DND-41 (cell line): ENCODE measurements at regions not wholly inside any gene's neighbourhood (a gene's known extent, or its start where the extent isn't known, plus 50 kb on each side); places are given as distances from the start of the nearest gene placed in this dataset.

Experiments used
- ATAC-seq: fragments of 200-7000 bp; cut with Tn5 transposase; 3 replicates; pipeline ENCODE4 v1.9.1; 2021; ENCODE audit warnings: low read depth; ENCODE audit not compliant: insufficient read depth
- DNase-seq: peaks from one replicate; pipeline ENCODE4 v3.0.0-alpha.2; 2020
- H2AFZ ChIP-seq: 2 replicates; pipeline ENCODE4 v1.6.0; 2012; ENCODE audit warnings: low read depth, low read length
- H3K27ac ChIP-seq: 2 replicates; pipeline ENCODE4 v1.5.1; 2012; ENCODE audit warnings: low read length, inconsistent platforms
- H3K27me3 ChIP-seq: fragments of 200-600 bp; sonication (generic); 2 replicates; pipeline ENCODE4 v1.6.0; 2012; ENCODE audit warnings: low read length, mild to moderate bottlenecking, inconsistent platforms; ENCODE audit not compliant: insufficient read depth, poor library complexity
- H3K36me3 ChIP-seq: 2 replicates; pipeline ENCODE4 v1.5.1; 2012; ENCODE audit warnings: low read length, inconsistent platforms; ENCODE audit not compliant: insufficient read depth
- H3K4me1 ChIP-seq: 2 replicates; pipeline ENCODE4 v1.5.1; 2012; ENCODE audit warnings: mild to moderate bottlenecking, low read length; ENCODE audit not compliant: insufficient read depth
- H3K4me2 ChIP-seq: 2 replicates; pipeline ENCODE4 v1.6.0; 2012; ENCODE audit warnings: mild to moderate bottlenecking, moderate library complexity, low read length, inconsistent platforms; ENCODE audit not compliant: insufficient read depth
- H3K4me3 ChIP-seq, 2 experiments: fragments of 200-600 bp in 1 of 2; shearing (Covaris generic) in 1 of 2; 2 replicates each; pipeline ENCODE4 v1.5.1; 2012 to 2016; ENCODE audit warnings: inconsistent platforms in 2 of 2, low read length in 2 of 2, mild to moderate bottlenecking in 2 of 2, low read depth in 1 of 2, moderate library complexity in 1 of 2
- H3K79me2 ChIP-seq: 2 replicates; pipeline ENCODE4 v1.6.0; 2012; ENCODE audit warnings: low read length, inconsistent platforms; ENCODE audit not compliant: insufficient read depth
- H3K9ac ChIP-seq: 2 replicates; pipeline ENCODE4 v1.6.0; 2012; ENCODE audit warnings: low read depth, mild to moderate bottlenecking, inconsistent platforms, low read length, moderate library complexity
- H3K9me3 ChIP-seq: 2 replicates; pipeline ENCODE4 v1.5.1; 2012; ENCODE audit warnings: low read length, moderate library complexity, mild to moderate bottlenecking, inconsistent platforms; ENCODE audit not compliant: insufficient read depth, severe bottlenecking
- H4K20me1 ChIP-seq: 2 replicates; pipeline ENCODE4 v1.6.0; 2012; ENCODE audit warnings: low read length; ENCODE audit not compliant: insufficient read depth
- EZH2 ChIP-seq: IDR thresholded peaks from 3 replicates; pipeline ENCODE4 v1.6.1; 2012; ENCODE audit warnings: borderline replicate concordance, low read depth, mild to moderate bottlenecking, moderate library complexity, low read length, inconsistent platforms; ENCODE audit not compliant: severe bottlenecking
- TF ChIP-seq, protein P1 (sequence below): IDR thresholded peaks from 2 replicates; pipeline ENCODE4 v1.5.1; 2012; ENCODE audit warnings: borderline replicate concordance, low read length, moderate library complexity, mild to moderate bottlenecking; ENCODE audit not compliant: poor library complexity, severe bottlenecking; ENCODE audit errors: extremely low read depth

DNA sequence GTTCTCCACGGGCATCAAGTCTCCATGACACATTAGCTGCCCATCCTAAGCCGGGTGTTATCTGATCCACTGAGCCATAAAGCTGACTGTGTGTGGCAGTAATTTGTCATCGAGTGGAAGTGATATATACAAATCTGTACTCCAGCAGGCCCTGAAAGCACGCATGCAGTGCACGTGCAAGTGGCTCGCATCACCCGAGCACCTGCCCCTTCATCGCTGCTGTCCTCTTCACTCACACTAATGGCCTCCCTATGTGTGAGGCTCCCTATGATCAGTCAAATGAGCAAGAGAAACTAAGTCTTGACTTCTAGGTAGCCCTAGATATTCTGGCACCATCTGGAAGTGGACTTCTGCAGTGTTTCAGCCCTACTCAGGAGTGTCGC is 248.6 kb downstream of the MATN1 start:
- no peak for DNase-seq
- Histone ChIP-seq H3K27ac (no peak overlapping the region), H3K9me3 (no peaks in the 10 kb centered on the region), H4K20me1 (no peaks in the 10 kb centered on the region), H3K4me2 (no peak overlapping the region), H3K4me1 (no peaks in the 10 kb centered on the region), H2AFZ (no peak overlapping the region), H3K36me3 (no peaks in the 10 kb centered on the region), H3K9ac (no peak overlapping the region), H3K4me3 (no peak overlapping the region), H3K79me2 (no peaks in the 10 kb centered on the region), H3K27me3 (no peaks in the 10 kb centered on the region)
- TF ChIP-seq, protein P1, sequence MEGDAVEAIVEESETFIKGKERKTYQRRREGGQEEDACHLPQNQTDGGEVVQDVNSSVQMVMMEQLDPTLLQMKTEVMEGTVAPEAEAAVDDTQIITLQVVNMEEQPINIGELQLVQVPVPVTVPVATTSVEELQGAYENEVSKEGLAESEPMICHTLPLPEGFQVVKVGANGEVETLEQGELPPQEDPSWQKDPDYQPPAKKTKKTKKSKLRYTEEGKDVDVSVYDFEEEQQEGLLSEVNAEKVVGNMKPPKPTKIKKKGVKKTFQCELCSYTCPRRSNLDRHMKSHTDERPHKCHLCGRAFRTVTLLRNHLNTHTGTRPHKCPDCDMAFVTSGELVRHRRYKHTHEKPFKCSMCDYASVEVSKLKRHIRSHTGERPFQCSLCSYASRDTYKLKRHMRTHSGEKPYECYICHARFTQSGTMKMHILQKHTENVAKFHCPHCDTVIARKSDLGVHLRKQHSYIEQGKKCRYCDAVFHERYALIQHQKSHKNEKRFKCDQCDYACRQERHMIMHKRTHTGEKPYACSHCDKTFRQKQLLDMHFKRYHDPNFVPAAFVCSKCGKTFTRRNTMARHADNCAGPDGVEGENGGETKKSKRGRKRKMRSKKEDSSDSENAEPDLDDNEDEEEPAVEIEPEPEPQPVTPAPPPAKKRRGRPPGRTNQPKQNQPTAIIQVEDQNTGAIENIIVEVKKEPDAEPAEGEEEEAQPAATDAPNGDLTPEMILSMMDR: no peak
- TF ChIP-seq EZH2: no peak
- no peak for ATAC-seq

DNA sequence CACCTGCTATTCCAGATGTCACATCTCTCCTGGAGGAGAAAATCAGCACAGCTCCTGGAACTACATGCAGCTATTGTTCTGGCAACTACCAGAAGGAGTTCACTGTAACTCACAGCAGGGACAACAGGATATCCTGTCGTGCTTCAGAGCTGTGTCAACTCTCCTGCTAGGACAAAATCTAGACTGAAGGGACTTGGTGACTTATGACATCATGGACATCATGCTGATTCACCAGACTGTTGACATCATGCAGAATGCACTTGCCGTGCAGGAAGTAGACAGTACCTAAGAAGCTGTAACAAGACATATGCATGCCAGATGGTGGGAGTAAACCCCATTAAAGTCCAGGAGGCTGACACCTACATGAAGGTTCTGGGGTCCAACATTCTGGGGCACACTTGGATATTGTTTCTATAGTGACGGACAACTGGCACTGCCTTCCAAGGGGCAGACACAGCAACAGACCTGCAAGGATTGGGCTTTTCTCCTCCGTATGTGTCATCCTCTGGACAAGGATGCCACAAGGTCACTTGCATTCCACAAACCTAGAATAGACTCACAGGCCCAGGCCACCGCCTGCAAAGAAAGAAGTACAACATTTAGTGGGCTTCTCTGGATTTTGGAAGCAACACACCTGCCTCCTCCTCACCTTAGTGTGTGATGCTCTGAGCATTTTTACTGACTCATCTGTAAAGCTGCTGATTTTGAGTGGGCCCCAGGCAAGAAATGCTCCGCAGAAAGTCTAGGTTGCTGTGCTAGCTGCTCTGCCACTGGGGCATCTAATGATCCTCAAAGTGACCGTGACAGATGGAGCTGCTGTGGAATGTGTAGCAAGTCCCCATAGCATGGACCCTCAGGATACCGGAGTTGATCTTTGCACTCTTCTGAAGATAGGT is 249.2 kb downstream of the MATN1 start:
- DNase-seq (no peak), ATAC-seq (no peak)
- H3K9me3 ChIP-seq: no peaks in the 10 kb centered on the region
- H3K27me3 ChIP-seq: no peaks in the 10 kb centered on the region
- no peaks in the 10 kb centered on the region for H4K20me1 ChIP-seq
- no peak overlapping the region for H3K4me2 ChIP-seq
- no peaks in the 10 kb centered on the region for H3K36me3 ChIP-seq
- no peaks in the 10 kb centered on the region for H3K79me2 ChIP-seq
- no peak overlapping the region for H3K4me3 ChIP-seq
- H2AFZ ChIP-seq: no peak overlapping the region
- no peak overlapping the region for H3K27ac ChIP-seq
- H3K4me1 ChIP-seq: no peaks in the 10 kb centered on the region
- no peak for TF ChIP-seq EZH2
- TF ChIP-seq, protein P1: no peak
- no peak overlapping the region for H3K9ac ChIP-seq

DNA sequence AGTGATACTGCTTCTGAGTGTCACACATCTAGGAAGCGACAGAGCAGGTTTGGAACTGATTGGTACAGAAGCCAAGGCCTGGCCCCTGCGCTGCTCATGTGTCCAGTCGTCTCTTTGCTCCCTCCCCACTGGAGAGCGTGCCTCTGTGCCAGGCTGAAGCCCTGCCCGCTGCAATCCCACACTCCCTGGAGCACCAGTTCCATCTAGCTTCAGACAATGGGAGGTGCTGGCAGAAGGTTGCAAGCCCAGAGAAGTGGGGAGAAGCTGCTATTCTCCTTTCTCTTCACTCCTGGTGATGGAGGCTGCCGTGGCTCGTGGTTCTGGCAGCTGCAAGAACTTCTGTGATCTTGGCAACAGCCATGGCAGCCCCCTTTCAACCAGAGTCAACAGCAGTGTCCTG is 250.9 kb downstream of the MATN1 start:
- H2AFZ ChIP-seq: no peak overlapping the region
- TF ChIP-seq, protein P1: no peak
- no peaks in the 10 kb centered on the region for H3K79me2 ChIP-seq
- H3K4me2 ChIP-seq: no peak overlapping the region
- no peak overlapping the region for H3K27ac ChIP-seq
- ATAC-seq (no peak), DNase-seq (no peak)
- no peaks in the 10 kb centered on the region for H4K20me1 ChIP-seq
- H3K27me3 ChIP-seq: no peaks in the 10 kb centered on the region
- no peak overlapping the region for H3K9ac ChIP-seq
- H3K36me3 ChIP-seq: no peaks in the 10 kb centered on the region
- no peaks in the 10 kb centered on the region for H3K9me3 ChIP-seq
- H3K4me3 ChIP-seq: no peak overlapping the region
- H3K4me1 ChIP-seq: no peaks in the 10 kb centered on the region
